Posterior cingulate gyrus (tissue), 11 donors: ENCODE measurements at regions not wholly inside any gene's neighbourhood (a gene's known extent, or its start where the extent isn't known, plus 50 kb on each side); places are given as distances from the start of the nearest gene placed in this dataset.

Source experiments
- DNase-seq, 10 donors: peaks; one replicate each; pipeline versions ENCODE4 v3.0.0 to v3.0.0-alpha.2; 2020 to 2021; ENCODE audit warnings: mixed read lengths in 3 of 10
- intact Hi-C: fragments of 100-400 bp; cut with DNase I; formaldehyde crosslinking; loops from one replicate; pipeline ENCODE4 v1.15.1; 2023

- intact Hi-C loops: no loop called here
- DNase-seq: no peak
Observed at GRCh38 chr5:158559066-158559465, 540.6 kb downstream of the EBF1 start.

DNA sequence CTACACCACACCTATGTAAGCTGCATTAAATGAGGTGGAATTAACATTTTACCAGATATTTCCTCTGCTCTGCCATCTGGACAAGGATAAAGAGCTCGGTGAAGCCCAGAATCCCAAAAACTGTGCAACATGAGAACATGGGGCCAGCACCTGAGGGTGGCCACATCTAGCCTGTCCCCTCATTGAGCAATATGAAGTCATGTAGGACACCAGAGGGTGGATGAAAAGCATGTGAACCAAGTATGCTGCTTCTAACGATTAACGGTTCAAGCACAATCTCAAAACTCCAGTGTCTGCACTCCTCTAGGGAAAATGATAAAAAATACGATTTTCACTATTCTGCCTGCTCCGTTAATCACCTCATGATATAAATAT lies 545.8 kb downstream of the EBF1 start:
- DNase-seq: no peak
- intact Hi-C loops: no loop called here

GRCh38 chr5:158553195-158553961 lies 546.3 kb downstream of the EBF1 start:
- intact Hi-C loops: no loop called here
- no peak for DNase-seq

DNA sequence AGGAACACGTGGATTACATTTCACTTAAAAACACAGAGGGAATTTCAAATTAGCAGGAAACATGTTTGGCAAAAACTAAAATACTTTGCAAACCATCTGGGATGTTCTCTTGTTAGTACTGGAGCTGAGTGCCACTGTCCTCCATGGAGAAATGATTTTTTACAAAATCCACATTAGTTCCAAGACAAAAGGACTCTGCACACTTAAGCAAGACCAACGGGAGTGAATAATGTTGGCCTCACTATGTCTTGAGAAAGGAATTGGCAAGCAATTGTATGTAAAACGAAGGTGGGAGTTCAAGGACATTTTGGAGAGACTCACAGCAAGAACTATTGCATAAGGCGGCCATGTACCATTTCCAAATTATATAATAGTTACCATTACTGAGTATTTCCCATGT lies 547.5 kb downstream of the EBF1 start:
- intact Hi-C loops: no loop called here

DNA sequence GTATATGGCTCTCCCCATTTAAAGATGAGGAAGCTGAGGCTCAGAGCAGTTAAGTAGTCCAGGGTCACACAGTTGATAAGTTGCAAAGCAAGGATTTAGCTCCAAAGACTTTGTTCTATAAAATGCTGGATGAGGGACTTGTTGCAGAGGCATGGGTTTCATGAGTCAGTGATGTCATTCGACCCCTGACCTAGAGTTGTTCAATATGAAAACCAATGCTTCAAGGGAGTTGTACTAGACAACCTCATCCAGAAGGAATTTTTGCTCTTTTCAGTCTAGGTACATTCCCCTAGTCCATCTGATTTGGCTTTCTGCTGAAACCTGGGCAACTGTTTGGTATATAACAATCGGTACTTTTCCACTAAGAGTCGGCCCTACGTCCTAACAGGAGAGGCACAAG lies 550.4 kb downstream of the EBF1 start:
- intact Hi-C loops: no loop called here
- no peak for DNase-seq

More for the DNA sequence above, 547.5 kb downstream of the EBF1 start:
- no peak for DNase-seq

DNA sequence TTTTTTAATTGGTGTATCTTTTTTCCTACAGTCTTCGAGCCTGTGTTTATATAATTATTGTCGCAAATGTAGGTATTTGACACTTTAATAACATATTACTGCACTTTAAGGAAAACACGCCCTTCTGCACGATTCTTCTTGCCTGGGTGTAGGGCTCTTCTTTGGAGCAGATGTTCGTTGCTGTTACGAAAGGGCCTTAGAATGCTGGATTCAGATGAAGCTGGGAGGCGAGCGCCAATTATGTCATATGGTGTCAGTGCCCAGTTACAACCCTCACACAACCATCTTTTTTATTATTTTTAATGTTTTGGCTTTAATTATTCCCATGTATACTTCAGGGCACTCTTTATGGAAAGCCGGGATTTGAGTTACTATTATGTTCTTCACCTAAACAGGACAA lies 553.0 kb downstream of the EBF1 start:
- intact Hi-C loops: no loop called here
- no peak for DNase-seq

- DNase-seq: no peak
- intact Hi-C loops: no loop called here
Observed at GRCh38 chr5:158545949-158546530, 553.7 kb downstream of the EBF1 start.

GRCh38 chr5:158544388-158545339 lies 555.1 kb downstream of the EBF1 start:
- intact Hi-C loops: no loop called here
- DNase-seq: no peak

DNA sequence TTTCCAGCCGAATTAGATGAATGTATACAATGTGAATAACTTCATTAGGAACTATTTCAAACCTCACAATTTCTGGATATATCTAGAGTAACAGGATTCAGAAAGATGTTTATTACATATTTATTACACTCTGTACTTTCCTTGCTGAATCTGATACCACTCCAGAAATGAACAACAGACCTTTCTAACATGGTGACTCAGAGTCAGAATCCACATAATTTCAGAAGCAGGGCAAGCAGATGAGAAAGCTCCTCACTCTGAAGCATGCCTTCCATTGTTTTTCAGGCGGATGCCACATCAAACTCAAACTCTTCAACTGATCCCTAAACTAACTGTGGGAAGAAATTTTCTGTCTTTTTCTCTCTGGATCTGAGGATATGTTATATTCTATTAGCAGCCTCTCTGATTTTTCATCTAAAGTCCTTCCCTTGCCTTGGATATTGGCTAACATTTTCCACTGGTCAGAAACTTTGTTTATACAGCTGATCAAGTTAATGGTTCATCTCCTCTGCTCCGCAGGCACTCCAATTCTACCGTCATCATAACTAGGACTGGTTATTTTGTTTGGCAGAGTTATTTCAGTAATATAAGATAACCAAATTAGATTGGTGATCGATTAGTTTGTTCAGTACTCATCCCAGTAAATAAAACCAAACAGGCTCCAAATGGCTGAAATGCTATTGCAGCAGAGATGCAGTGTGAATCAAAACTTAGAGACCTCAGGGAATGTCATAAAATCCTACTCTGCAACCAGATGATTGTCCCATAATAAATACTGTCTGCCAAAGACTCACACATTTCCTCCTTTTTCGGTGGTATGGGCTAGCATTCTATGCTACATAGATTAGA lies 556.0 kb downstream of the EBF1 start:
- intact Hi-C loops: no loop called here
- DNase-seq: no peak

GRCh38 chr5:158541536-158542297 lies 558.0 kb downstream of the EBF1 start:
- intact Hi-C loops: no loop called here
- DNase-seq: no peak

DNA sequence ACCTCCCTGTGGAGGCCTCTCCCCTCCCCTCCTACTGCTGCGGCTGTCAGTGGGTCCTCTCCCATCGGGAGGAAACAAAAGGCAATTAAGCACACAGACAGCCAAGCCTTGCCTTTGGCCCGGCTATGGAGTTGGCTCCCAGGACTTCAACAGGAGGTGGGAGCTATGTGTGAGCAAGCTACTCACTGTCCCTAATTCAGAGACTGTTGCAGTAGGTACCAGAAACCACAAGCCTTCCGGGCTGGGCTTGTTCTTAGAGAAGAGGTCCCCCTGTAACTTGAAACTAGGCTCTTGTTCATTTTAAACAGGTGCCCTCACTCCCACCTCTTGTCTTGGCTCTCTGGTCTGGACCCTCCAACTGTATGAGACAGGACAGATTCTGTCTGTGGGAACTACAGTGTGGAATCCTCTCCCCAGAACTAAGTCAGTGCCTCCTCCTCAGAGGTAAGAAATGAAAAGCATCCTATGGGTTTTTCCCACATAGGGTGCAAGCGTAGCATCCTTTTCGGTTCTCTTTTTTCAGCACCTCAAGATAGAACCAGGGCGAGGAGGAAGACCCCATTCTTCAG lies 561.1 kb downstream of the EBF1 start:
- intact Hi-C loops: no loop called here
- no peak for DNase-seq

DNA sequence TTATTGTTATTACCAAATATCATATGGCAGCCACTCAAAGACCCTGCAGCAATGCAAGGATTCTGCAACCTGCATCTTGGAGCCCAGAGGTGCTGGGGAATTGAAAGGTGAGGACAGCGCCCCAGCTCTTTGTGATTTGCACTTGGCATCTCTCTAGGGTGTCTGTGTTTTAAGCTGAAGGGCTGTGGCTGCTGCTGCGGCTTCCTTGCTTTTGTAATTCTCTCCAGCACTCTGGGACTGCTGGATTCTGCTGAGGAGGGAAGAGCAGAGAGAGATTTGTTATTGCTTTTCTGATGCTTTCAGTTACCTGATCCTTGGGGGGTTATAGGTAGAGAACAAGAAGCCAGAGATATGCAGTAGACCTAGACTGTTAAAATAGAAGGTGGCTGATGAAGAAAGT lies 562.4 kb downstream of the EBF1 start:
- DNase-seq: no peak
- intact Hi-C loops: no loop called here

DNA sequence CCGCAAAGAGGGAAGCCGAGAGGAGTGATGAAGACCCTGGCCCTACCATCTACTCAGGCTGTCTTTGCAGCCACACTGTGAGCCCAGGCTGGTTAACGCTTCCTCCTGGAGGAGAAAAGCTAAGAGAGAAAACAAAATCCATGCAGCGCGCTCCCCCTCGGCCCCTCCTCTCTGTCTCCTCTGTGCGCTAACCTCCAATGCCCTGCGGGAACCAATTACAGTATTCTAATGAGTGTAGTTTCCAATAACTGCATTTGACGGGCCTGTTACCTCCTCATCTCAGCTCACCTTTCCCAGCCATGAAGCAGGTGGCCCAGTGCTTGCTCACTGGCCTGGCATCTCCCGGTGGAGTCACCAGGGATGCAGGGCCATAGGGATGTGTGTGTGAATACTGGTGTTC lies 565.5 kb downstream of the EBF1 start:
- DNase-seq: no peak
- intact Hi-C loops: no loop called here

DNA sequence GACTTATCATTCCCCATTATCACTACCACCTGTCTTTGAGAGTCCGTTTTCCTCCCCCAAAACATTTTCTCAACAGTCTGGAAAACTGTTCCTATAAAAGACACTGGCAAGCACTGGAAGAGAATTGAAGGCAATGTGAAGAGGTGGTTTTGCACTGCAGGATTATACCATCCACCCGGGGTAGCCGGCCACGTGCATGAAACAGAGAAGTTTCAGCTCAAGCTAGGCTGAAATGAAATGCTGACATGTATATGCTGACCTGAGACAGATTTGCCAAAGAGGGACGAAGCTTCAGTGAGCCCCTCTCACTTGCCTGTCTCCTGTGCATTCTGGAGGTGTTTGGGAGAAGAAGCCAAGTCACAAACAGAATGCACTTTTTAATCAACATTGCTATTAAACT lies 567.0 kb downstream of the EBF1 start:
- intact Hi-C loops: no loop called here

DNA sequence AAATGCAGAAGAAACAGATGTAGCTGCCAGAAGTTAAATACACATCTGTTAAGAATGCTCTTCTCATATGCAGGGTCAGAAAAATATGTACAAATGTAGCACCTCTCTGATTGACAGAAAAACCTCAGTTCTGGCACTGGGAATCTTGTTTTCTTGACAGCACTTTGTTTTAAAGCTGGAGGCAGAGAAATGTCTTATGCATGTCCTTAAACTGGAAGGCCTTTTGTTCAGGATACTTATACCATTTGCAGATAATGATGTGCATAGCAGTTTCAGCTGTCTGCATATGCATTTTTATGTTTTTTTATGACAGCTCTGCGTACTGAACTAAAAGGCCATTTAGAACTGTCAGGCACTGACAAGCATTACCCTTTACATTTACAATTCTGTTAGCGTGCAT lies 567.9 kb downstream of the EBF1 start:
- DNase-seq: no peak
- intact Hi-C loops: no loop called here

More for the DNA sequence above, 567.0 kb downstream of the EBF1 start:
- no peak for DNase-seq

DNA sequence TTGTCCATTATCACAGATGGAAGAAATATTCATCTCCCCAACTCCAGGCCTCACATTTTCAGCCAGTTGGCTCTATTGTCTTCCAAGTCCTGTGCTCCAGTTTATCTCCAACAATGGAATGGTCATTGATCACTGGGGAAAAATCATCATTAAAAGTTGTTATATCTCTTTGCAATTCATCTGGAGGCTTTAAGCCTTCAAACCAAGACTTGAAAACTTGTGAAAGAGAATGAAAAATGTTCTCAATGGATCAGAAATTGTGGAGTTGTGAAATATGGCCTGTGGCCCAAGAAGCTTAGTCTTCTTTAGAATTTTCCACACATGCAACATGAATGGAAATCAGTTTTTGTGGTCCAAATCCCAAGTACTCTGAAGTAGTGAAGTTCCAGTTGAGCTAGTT lies 569.6 kb downstream of the EBF1 start:
- intact Hi-C loops: no loop called here
- DNase-seq: no peak

GRCh38 chr5:158529454-158529853 lies 570.3 kb downstream of the EBF1 start:
- DNase-seq: no peak
- intact Hi-C loops: no loop called here

DNA sequence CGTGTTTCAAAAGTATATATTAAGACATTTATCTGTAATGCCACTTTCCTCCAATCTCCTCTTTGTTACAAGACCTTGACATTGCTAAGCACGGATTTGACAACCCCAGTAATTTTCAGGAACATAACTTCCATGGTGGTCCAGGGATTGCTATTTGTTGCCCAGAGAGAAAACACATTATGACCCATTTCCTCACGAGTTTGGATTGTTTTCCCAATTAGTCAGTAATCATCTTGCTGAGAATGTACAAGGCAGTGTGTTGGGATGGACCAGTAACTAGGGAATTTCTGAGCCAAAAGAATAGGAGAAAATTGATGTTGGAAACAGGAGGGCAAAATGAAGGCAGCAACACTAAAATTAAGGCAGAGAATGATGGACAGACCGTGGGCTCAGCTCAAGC lies 574.1 kb downstream of the EBF1 start:
- intact Hi-C loops: no loop called here
- no peak for DNase-seq

DNA sequence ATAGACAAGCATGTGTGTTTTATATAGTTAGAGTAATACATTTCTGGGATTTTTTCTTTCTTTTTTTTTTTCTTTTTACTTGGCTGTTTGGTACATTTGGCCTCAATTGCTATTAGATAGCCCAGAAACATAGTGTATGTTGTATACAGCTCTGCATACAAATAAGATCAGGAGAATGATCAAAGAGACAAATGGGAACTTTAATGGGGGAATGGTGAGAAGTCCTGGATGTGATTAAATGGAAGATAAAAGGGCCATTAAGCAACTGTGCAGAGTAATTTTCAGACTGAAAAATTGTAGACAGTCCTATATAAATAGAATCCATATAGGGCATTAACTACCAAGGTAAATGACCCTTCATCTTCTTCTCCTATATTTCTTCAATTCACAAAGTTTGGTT lies 575.6 kb downstream of the EBF1 start:
- intact Hi-C loops: no loop called here
- no peak for DNase-seq
